ENCODE measurements at regions not wholly inside any gene's neighbourhood (a gene's known extent, or its start where the extent isn't known, plus 50 kb on each side); places are given as distances from the start of the nearest gene placed in this dataset.
"Not testable (repeated sequence)": the region's sequence is repeated elsewhere in the genome, so short reads cannot be mapped to it uniquely, and the experiment has no call there.

GRCh38 chr4:184330517-184331094, 112.9 kb upstream of the ENPP6 start:
- TF ChIP-seq CTCF (conservative IDR thresholded peaks at IDR 0.05; ENCODE audit: low read depth, low read length); POLR2A (IDR thresholded peaks at IDR 0.05; ENCODE audit: low read depth, low read length); MAFK (IDR thresholded peaks at IDR 0.05; ENCODE audit: low read depth, low read length); RFX5 (IDR thresholded peaks at IDR 0.05; ENCODE audit: low read depth, low read length): not testable (repeated sequence)

All from IMR-90 (cell line).